RWPE2 (cell line): ENCODE measurements at regions not wholly inside any gene's neighbourhood (a gene's known extent, or its start where the extent isn't known, plus 50 kb on each side); places are given as distances from the start of the nearest gene placed in this dataset.
"Not testable (repeated sequence)": the region's sequence is repeated elsewhere in the genome, so short reads cannot be mapped to it uniquely, and the experiment has no call there.

Experiments
- ATAC-seq: fragments of 200-7000 bp; cut with Tn5 transposase; 3 replicates; pipeline ENCODE4 v1.9.1; 2021; ENCODE audit warnings: low read depth
- DNase-seq: peaks from one replicate; pipeline ENCODE4 v3.0.0-alpha.2; 2020; ENCODE audit warnings: low spot score
- H3K27ac ChIP-seq: fragments of 450-650 bp; 2 replicates; pipeline ENCODE4 v1.5.1; 2017; ENCODE audit warnings: mild to moderate bottlenecking; ENCODE audit not compliant: poor library complexity, severe bottlenecking
- H3K27me3 ChIP-seq: fragments of 250-450 bp; sonication (Bioruptor Pico); 2 replicates; pipeline ENCODE4 v1.5.1; 2021; ENCODE audit warnings: mild to moderate bottlenecking, moderate library complexity; ENCODE audit not compliant: insufficient read depth, poor library complexity, severe bottlenecking
- H3K36me3 ChIP-seq: fragments of 250-450 bp; sonication (Bioruptor Pico); 2 replicates; pipeline ENCODE4 v1.5.1; 2020; ENCODE audit warnings: low read depth, mild to moderate bottlenecking, moderate library complexity
- H3K4me1 ChIP-seq: fragments of 250-450 bp; sonication (Bioruptor Pico); 2 replicates; pipeline ENCODE4 v1.5.1; 2021; ENCODE audit warnings: mild to moderate bottlenecking, moderate library complexity; ENCODE audit not compliant: insufficient read depth, poor library complexity, severe bottlenecking
- H3K4me3 ChIP-seq: fragments of 250-450 bp; sonication (Bioruptor Pico); 2 replicates; pipeline ENCODE4 v1.5.1; 2021; ENCODE audit warnings: mild to moderate bottlenecking, moderate library complexity; ENCODE audit not compliant: severe bottlenecking
- H3K9me3 ChIP-seq: fragments of 250-450 bp; sonication (Bioruptor Pico); 2 replicates; pipeline ENCODE4 v1.5.1; 2021; ENCODE audit warnings: mild to moderate bottlenecking, moderate library complexity; ENCODE audit not compliant: severe bottlenecking
- CTCF ChIP-seq: fragments of 450-650 bp; IDR thresholded peaks from one replicate; pipeline ENCODE4 v1.5.1; 2017; ENCODE audit warnings: mild to moderate bottlenecking, moderate library complexity; ENCODE audit not compliant: poor library complexity, severe bottlenecking

GRCh38 chr9:74037274-74037673 lies 459.9 kb upstream of the RORB start:
- Histone ChIP-seq H3K27ac (no peak overlapping the region), H3K27me3 (no peaks in the 10 kb centered on the region), H3K36me3 (no peaks in the 10 kb centered on the region), H3K4me3 (no peak overlapping the region), H3K4me1 (no peaks in the 10 kb centered on the region), H3K9me3 (no peaks in the 10 kb centered on the region)
- no peak for TF ChIP-seq CTCF
- DNase-seq (no peak), ATAC-seq (no peak)

DNA sequence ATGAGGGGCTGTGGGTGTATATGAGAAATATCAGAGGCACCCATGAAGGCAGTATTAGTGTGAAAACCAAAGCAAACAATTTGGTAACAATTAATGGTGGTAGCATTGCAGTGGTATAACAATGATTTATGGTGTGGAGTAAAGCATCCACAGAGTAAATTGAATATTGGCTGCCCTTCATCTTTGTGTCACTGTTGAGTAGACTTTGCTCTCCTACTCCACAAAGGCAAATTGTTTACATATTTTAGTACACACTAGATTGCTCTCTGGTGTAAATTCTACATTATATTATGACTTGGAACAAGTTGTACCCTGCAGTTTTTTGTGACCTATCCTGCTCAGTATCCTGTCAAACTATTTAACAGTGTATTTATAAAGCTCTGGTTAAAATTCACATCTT lies 455.5 kb upstream of the RORB start:
- H3K4me3 ChIP-seq = no peak overlapping the region
- TF ChIP-seq CTCF = no peak
- ATAC-seq (no peak), DNase-seq (no peak)
- H3K27ac ChIP-seq = no peak overlapping the region
- no peaks in the 10 kb centered on the region for H3K36me3 ChIP-seq
- H3K9me3 ChIP-seq = no peaks in the 10 kb centered on the region
- no peaks in the 10 kb centered on the region for H3K27me3 ChIP-seq
- no peaks in the 10 kb centered on the region for H3K4me1 ChIP-seq

- Histone ChIP-seq H3K4me1 (no peaks in the 10 kb centered on the region), H3K27me3 (no peaks in the 10 kb centered on the region), H3K9me3 (no peaks in the 10 kb centered on the region), H3K27ac (no peak overlapping the region), H3K36me3 (no peaks in the 10 kb centered on the region), H3K4me3 (no peak overlapping the region)
- no peak for TF ChIP-seq CTCF
- DNase-seq (no peak), ATAC-seq (no peak)
Observed at GRCh38 chr9:74044844-74045243, 452.3 kb upstream of the RORB start.

DNA sequence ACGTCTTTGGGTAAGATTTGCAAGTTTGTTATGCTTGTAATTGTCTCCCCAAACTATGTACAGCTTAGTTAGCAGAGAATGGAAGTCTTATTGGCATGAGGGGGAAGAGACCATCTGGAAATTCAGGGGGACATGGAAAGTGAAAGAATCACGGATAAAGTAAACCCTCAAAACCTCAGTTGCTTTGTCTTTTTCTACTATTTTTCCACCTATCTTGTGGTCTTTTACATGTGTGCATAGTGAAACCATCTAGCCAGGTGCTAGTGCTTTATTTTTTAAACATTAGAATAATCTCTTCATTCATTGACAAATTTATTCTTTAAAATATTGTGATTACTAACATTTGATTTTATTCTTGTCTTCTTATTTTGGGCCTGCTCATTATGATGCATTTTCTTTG lies 441.1 kb upstream of the RORB start:
- Histone ChIP-seq H3K27ac (no peak overlapping the region), H3K9me3 (no peaks in the 10 kb centered on the region), H3K4me1 (no peaks in the 10 kb centered on the region), H3K4me3 (no peak overlapping the region), H3K27me3 (no peaks in the 10 kb centered on the region), H3K36me3 (no peaks in the 10 kb centered on the region)
- TF ChIP-seq CTCF = no peak
- DNase-seq (no peak), ATAC-seq (no peak)

GRCh38 chr9:74057051-74057450 lies 440.1 kb upstream of the RORB start:
- not testable (repeated sequence) for H3K36me3 ChIP-seq, H3K27ac ChIP-seq, H3K27me3 ChIP-seq, H3K4me3 ChIP-seq, ATAC-seq, H3K9me3 ChIP-seq, DNase-seq, H3K4me1 ChIP-seq
